ENCODE measurements at regions not wholly inside any gene's neighbourhood (a gene's known extent, or its start where the extent isn't known, plus 50 kb on each side); places are given as distances from the start of the nearest gene placed in this dataset.

- TF ChIP-seq, protein P1, sequence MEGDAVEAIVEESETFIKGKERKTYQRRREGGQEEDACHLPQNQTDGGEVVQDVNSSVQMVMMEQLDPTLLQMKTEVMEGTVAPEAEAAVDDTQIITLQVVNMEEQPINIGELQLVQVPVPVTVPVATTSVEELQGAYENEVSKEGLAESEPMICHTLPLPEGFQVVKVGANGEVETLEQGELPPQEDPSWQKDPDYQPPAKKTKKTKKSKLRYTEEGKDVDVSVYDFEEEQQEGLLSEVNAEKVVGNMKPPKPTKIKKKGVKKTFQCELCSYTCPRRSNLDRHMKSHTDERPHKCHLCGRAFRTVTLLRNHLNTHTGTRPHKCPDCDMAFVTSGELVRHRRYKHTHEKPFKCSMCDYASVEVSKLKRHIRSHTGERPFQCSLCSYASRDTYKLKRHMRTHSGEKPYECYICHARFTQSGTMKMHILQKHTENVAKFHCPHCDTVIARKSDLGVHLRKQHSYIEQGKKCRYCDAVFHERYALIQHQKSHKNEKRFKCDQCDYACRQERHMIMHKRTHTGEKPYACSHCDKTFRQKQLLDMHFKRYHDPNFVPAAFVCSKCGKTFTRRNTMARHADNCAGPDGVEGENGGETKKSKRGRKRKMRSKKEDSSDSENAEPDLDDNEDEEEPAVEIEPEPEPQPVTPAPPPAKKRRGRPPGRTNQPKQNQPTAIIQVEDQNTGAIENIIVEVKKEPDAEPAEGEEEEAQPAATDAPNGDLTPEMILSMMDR (IDR thresholded peaks at IDR 0.05), result no peak
- no peak for TF ChIP-seq POLR2A (IDR thresholded peaks at IDR 0.05)
- no peak for TF ChIP-seq POLR2AphosphoS5 (IDR thresholded peaks at IDR 0.05; ENCODE audit: insufficient read depth in 1 of 2, low read depth in 1 of 2)
These were observed 154.3 kb upstream of the PITX1 start for GRCh38 chr5:135188233-135188914.

All from vagina (tissue), 2 donors.